HCT116 (cell line): ENCODE measurements at regions not wholly inside any gene's neighbourhood (a gene's known extent, or its start where the extent isn't known, plus 50 kb on each side); places are given as distances from the start of the nearest gene placed in this dataset.

ENCODE experiments used
- ATAC-seq: fragments of 200-7000 bp; cut with Tn5 transposase; 2 replicates; pipeline ENCODE4 v1.9.1; 2020; ENCODE audit warnings: mild to moderate bottlenecking, moderate library complexity
- BruUV-seq: library from RNA; stranded (reverse); fragments of 400-500 nt; replicated peaks from 2 replicates; lab custom pipeline; 2021; lab: Mats Ljungman, UMichigan
- CTCF ChIA-PET: fragments of 300-600 bp; sonication (Branson Sonifier 250); formaldehyde crosslinking; loops from one replicate; lab custom pipeline; 2021; ENCODE audit warnings: antibody characterized with exemption; lab: Charles Lee
- POLR2A ChIA-PET: fragments of 300-600, 350-600 bp; sonication (Branson Sonifier 250); formaldehyde crosslinking; loops from one replicate; lab custom pipeline; 2021; ENCODE audit warnings: antibody characterized with exemption; lab: Charles Lee
- RAD21 ChIA-PET, 2 experiments: fragments of 300-600 bp; sonication (Branson Sonifier 250); formaldehyde crosslinking; loops; one replicate each; lab custom pipeline; 2023; ENCODE audit warnings: low total read pairs in 2 of 2; ENCODE audit not compliant: uncharacterized antibody in 2 of 2, unreplicated experiment in 2 of 2, low non-redundant PET in 1 of 2; lab: Charles Lee
- DNase-seq: peaks from one replicate; pipeline ENCODE4 v3.0.0-alpha.2; 2010; ENCODE audit warnings: low read depth, low spot score
- H2AFZ ChIP-seq: fragments of 200-600 bp; shearing (Covaris generic), sonication (generic); 2 replicates; pipeline ENCODE4 v1.6.1; 2017; ENCODE audit warnings: low read depth, mixed run types, mixed read lengths, antibody characterized with exemption, low read length; ENCODE audit not compliant: poor library complexity, severe bottlenecking
- H3K27ac ChIP-seq: 2 replicates; pipeline ENCODE4 v1.5.1; 2012; ENCODE audit warnings: low read depth, low read length
- H3K27me3 ChIP-seq: fragments of 200-600 bp; sonication (generic); 2 replicates; pipeline ENCODE4 v1.6.1; 2016; ENCODE audit warnings: mixed run types, low read length, mixed read lengths; ENCODE audit not compliant: insufficient read depth
- H3K36me3 ChIP-seq, 2 experiments: fragments of 200-500 bp in 1 of 2; fragments of 200-600 bp in 1 of 2; sonication (Bioruptor generic) in 1 of 2; sonication (generic) in 1 of 2; 2 replicates each; pipeline versions ENCODE4 v1.5.1 to v1.6.1; 2014 to 2016; ENCODE audit warnings: low read length in 2 of 2, inconsistent platforms in 1 of 2, mixed read lengths in 1 of 2, mixed run types in 1 of 2; ENCODE audit not compliant: insufficient read depth in 2 of 2, control insufficient read depth in 1 of 2
- H3K4me1 ChIP-seq, 2 experiments: fragments of 200-600 bp in 1 of 2; sonication (generic) in 1 of 2; 2 replicates each; pipeline versions ENCODE4 v1.5.1 to v1.6.1; 2012 to 2017; ENCODE audit warnings: low read length in 2 of 2, inconsistent platforms in 1 of 2, mild to moderate bottlenecking in 1 of 2, mixed read lengths in 1 of 2, mixed run types in 1 of 2, moderate library complexity in 1 of 2; ENCODE audit not compliant: insufficient read depth in 2 of 2, control insufficient read depth in 1 of 2
- H3K4me2 ChIP-seq: fragments of 200-600 bp; sonication (generic); 2 replicates; pipeline ENCODE4 v1.6.1; 2017; ENCODE audit warnings: mixed run types, low read length, mixed read lengths
- H3K4me3 ChIP-seq, 2 experiments: fragments of 200-600 bp in 1 of 2; sonication (generic) in 1 of 2; replicated peaks in 1 of 2; 2 replicates each; pipeline ENCODE4 v1.5.1; 2011 to 2016; ENCODE audit warnings: low read length in 2 of 2, control low read depth in 1 of 2, low read depth in 1 of 2, mild to moderate bottlenecking in 1 of 2, mixed read lengths in 1 of 2, mixed run types in 1 of 2
- H3K79me2 ChIP-seq: fragments of 200-600 bp; sonication (generic); 2 replicates; pipeline ENCODE4 v1.6.1; 2017; ENCODE audit warnings: mild to moderate bottlenecking, mixed run types, low read length, moderate library complexity, mixed read lengths; ENCODE audit not compliant: insufficient read depth
- H3K9ac ChIP-seq: fragments of 200-600 bp; sonication (generic); 2 replicates; pipeline ENCODE4 v1.6.1; 2016; ENCODE audit warnings: low read length, mixed read lengths
- H3K9me2 ChIP-seq: fragments of 200-600 bp; sonication (generic), shearing (Covaris generic); 2 replicates; pipeline ENCODE4 v1.6.1; 2017; ENCODE audit warnings: mixed run types, mild to moderate bottlenecking, moderate library complexity; ENCODE audit not compliant: insufficient read depth
- H3K9me3 ChIP-seq, 2 experiments: fragments of 200-500 bp in 1 of 2; fragments of 200-600 bp in 1 of 2; sonication (Bioruptor generic) in 1 of 2; sonication (generic) in 1 of 2; 2 replicates each; pipeline ENCODE4 v1.6.1; 2014 to 2017; ENCODE audit warnings: low read length in 2 of 2, mixed read lengths in 2 of 2, inconsistent platforms in 1 of 2, low read depth in 1 of 2, mild to moderate bottlenecking in 1 of 2, mixed run types in 1 of 2, moderate library complexity in 1 of 2; ENCODE audit not compliant: control insufficient read depth in 1 of 2, insufficient read depth in 1 of 2
- H4K20me1 ChIP-seq: fragments of 200-600 bp; sonication (generic), shearing (Covaris generic); 2 replicates; pipeline ENCODE4 v1.6.1; 2017; ENCODE audit warnings: mixed run types, mild to moderate bottlenecking, moderate library complexity; ENCODE audit not compliant: insufficient read depth
- CEBPB ChIP-seq: IDR thresholded peaks from 2 replicates; pipeline ENCODE4 v1.6.1; 2012; ENCODE audit warnings: low read depth
- ELF1 ChIP-seq: IDR thresholded peaks from 2 replicates; pipeline ENCODE4 v1.6.1; 2012; ENCODE audit warnings: low read depth, borderline replicate concordance
- FOSL1 ChIP-seq: IDR thresholded peaks from 2 replicates; pipeline ENCODE4 v1.6.1; 2012; ENCODE audit warnings: low read depth
- JUND ChIP-seq: IDR thresholded peaks from 2 replicates; pipeline ENCODE4 v1.6.1; 2012
- POLR2AphosphoS5 ChIP-seq: IDR thresholded peaks from 2 replicates; pipeline ENCODE4 v1.6.1; 2011; ENCODE audit warnings: mild to moderate bottlenecking, low read depth, low read length, moderate library complexity
- SIN3A ChIP-seq: IDR thresholded peaks from 2 replicates; pipeline ENCODE4 v1.6.1; 2012; ENCODE audit warnings: low read depth
- SP1 ChIP-seq: IDR thresholded peaks from 2 replicates; pipeline ENCODE4 v1.6.1; 2012; ENCODE audit warnings: low read depth
- TCF7L2 ChIP-seq: IDR thresholded peaks from 2 replicates; pipeline ENCODE4 v1.7.0; 2011; ENCODE audit warnings: borderline replicate concordance, inconsistent platforms; ENCODE audit not compliant: insufficient read depth, insufficient read length; ENCODE audit errors: extremely low read depth
- YY1 ChIP-seq: IDR thresholded peaks from 2 replicates; pipeline ENCODE4 v1.6.1; 2011; ENCODE audit warnings: low read length, low read depth, moderate library complexity, mild to moderate bottlenecking; ENCODE audit not compliant: insufficient replicate concordance; ENCODE audit errors: extremely low read depth
- ZNF274 ChIP-seq: fragments of 200-500 bp; sonication (Bioruptor generic); IDR thresholded peaks from 2 replicates; pipeline ENCODE4 v1.6.1; 2014; ENCODE audit warnings: mild to moderate bottlenecking, low read depth, low read length, inconsistent platforms
- intact Hi-C: fragments of 100-400 bp; cut with micrococcal nuclease; formaldehyde crosslinking; loops from 2 replicates; pipeline ENCODE4 v1.10.0; 2022
- TF ChIP-seq, protein P1 (sequence below), 3 experiments: fragments of 200-600 bp in 1 of 3; sonication (generic) in 1 of 3; IDR thresholded peaks in 2 of 3; conservative IDR thresholded peaks in 1 of 3; 2 replicates each; pipeline ENCODE4 v1.5.1; 2012 to 2017; ENCODE audit warnings: low read depth in 2 of 3, low read length in 2 of 3, antibody characterized with exemption in 1 of 3, borderline replicate concordance in 1 of 3, control low read depth in 1 of 3, mild to moderate bottlenecking in 1 of 3, mixed read lengths in 1 of 3, mixed run types in 1 of 3, moderate library complexity in 1 of 3; ENCODE audit not compliant: insufficient read depth in 1 of 3
- TF ChIP-seq, protein P2 (sequence below): IDR thresholded peaks from 2 replicates; pipeline ENCODE4 v1.6.1; 2012

DNA sequence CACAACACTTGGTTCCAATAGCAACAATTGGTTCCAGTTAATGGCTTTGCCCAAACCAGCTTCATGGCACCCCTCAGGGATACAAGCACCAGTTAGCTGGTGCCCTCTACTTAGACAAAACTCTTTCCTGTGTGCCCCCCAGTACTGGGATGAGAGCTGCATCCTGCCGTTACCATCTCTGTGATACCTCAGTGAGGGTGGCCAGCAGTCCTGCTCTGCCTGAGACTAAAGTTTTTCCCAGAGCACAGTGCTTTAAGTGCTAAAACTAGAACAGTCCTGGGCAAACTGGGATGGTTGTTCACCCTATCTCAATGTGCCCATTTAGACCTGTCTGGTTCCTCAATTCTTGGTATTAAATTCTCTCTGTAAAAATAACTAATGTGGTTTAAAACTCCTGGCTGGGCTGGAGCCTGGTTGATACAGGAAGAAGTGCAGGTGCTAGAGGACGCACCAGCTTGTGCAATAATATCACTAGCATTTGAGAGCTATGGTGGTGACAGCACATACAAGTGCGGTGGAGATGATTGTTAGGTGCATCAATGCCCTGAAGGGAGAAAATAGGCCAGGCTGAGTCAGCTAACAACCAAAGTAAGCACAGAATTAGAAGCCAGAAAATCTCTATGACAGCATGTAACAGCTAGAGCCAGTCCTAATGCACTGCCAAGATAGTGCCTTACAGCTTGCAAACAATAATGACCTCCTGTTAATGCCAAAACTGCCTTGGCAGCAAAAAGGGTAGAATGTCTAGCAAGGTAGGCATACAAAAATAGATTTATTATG is 179.8 kb upstream of the GALNT2 start (continued):
- TF ChIP-seq, protein P1, sequence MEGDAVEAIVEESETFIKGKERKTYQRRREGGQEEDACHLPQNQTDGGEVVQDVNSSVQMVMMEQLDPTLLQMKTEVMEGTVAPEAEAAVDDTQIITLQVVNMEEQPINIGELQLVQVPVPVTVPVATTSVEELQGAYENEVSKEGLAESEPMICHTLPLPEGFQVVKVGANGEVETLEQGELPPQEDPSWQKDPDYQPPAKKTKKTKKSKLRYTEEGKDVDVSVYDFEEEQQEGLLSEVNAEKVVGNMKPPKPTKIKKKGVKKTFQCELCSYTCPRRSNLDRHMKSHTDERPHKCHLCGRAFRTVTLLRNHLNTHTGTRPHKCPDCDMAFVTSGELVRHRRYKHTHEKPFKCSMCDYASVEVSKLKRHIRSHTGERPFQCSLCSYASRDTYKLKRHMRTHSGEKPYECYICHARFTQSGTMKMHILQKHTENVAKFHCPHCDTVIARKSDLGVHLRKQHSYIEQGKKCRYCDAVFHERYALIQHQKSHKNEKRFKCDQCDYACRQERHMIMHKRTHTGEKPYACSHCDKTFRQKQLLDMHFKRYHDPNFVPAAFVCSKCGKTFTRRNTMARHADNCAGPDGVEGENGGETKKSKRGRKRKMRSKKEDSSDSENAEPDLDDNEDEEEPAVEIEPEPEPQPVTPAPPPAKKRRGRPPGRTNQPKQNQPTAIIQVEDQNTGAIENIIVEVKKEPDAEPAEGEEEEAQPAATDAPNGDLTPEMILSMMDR (IDR thresholded peaks at IDR 0.05 in 2 of 3, conservative IDR thresholded peaks at IDR 0.05 in 1 of 3; ENCODE audit: borderline replicate concordance in 1 of 3, insufficient read depth in 1 of 3, low read depth in 2 of 3, low read length in 2 of 3) = no peak
- TF ChIP-seq ZNF274 (no peak), POLR2AphosphoS5 (no peak), YY1 (no peak), FOSL1 (no peak), CEBPB (no peak), ELF1 (no peak), TCF7L2 (no peak)
- TF ChIP-seq, protein P2, sequence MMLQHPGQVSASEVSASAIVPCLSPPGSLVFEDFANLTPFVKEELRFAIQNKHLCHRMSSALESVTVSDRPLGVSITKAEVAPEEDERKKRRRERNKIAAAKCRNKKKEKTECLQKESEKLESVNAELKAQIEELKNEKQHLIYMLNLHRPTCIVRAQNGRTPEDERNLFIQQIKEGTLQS = no peak

DNA sequence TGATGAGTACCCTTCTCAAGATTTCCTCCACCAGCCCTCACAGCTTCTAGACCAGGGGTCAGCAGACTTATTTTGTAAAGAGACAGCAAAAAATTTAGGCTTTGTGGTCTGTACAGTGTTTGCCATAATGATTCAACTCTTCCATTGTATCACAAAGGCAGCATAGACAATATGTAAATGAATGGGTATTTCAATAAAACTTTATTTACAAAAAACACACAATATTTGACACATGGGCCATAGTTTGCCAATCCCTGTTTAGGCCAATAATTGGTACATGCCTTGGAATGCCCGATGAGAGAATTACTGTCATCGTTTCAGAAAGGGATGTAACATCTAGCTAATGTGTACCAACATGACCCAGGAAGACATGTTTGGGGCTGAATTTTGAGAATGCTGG is 178.9 kb upstream of the GALNT2 start:
- Histone ChIP-seq H3K4me2 (no peak overlapping the region), H4K20me1 (no peaks in the 10 kb centered on the region; the same call in 1 of the 2 replicates), H3K4me1 (no peaks in the 10 kb centered on the region), H3K4me3 (no peak overlapping the region), H3K9me2 (no peaks in the 10 kb centered on the region), H3K9me3 (no peaks in the 10 kb centered on the region), H3K79me2 (no peaks in the 10 kb centered on the region), H3K27me3 (peaks cover 44% of the 10 kb centered on the region), H3K9ac (no peak overlapping the region), H2AFZ (no peak overlapping the region), H3K36me3 (no peaks in the 10 kb centered on the region), H3K27ac (no peak overlapping the region)
- DNase-seq (no peak), ATAC-seq (no peak)
- CTCF ChIA-PET = no interaction called here
- no TSS peak for BruUV-seq
- POLR2A ChIA-PET = no interaction called here
- TF ChIP-seq TCF7L2 (no peak), JUND (no peak), SIN3A (no peak), CEBPB (no peak), SP1 (no peak), YY1 (no peak), FOSL1 (no peak)
- TF ChIP-seq, protein P1 (IDR thresholded peaks at IDR 0.05 in 2 of 3, conservative IDR thresholded peaks at IDR 0.05 in 1 of 3; ENCODE audit: borderline replicate concordance in 1 of 3, insufficient read depth in 1 of 3, low read depth in 2 of 3, low read length in 2 of 3) = no peak
- intact Hi-C loops = no loop called here
- RAD21 ChIA-PET = no interaction called here
